ENCODE measurements at regions not wholly inside any gene's neighbourhood (a gene's known extent, or its start where the extent isn't known, plus 50 kb on each side); places are given as distances from the start of the nearest gene placed in this dataset.
"Not testable (repeated sequence)": the region's sequence is repeated elsewhere in the genome, so short reads cannot be mapped to it uniquely, and the experiment has no call there.

DNA sequence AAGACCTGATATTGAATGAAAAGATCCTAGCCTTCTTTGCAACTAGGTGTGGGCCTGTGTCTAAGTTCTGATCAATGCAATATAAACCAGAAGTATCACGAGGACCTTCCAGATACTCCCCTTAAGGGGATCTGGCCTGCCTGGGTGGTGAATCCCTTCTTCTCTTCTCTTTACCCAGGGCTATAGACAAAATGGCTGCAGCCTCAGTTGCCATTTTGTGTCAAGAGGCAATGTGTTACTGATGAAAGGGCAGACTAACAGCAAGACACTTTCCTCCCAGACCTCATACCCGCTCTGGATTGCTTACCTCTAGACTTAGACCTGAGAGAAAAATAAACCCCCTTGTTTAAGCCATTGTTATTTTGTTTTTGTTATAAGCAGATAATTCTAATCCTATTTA lies 84.5 kb upstream of the CHD6 start:
- H3K27ac ChIP-seq (replicated peaks): no peak overlapping the region
- H3K27me3 ChIP-seq (ENCODE audit: insufficient read depth, poor library complexity, severe bottlenecking): no peaks in the 10 kb centered on the region
- DNase-seq (ENCODE audit: low read depth in 1 of 2, low spot score in 1 of 2): no peak
- no peak overlapping the region for H3K4me3 ChIP-seq (replicated peaks; ENCODE audit: insufficient read depth, low read length)
- no peak for TF ChIP-seq POLR2AphosphoS5 (IDR thresholded peaks at IDR 0.05; ENCODE audit: low read depth)
- no peak for TF ChIP-seq SPI1 (IDR thresholded peaks at IDR 0.05; ENCODE audit: borderline replicate concordance, low read depth)
- no peak for TF ChIP-seq CTCF (IDR thresholded peaks at IDR 0.05; ENCODE audit: insufficient read depth, low read length)
- no peak for TF ChIP-seq GABPA (IDR thresholded peaks at IDR 0.05; ENCODE audit: low read depth)
- TF ChIP-seq, protein P1, sequence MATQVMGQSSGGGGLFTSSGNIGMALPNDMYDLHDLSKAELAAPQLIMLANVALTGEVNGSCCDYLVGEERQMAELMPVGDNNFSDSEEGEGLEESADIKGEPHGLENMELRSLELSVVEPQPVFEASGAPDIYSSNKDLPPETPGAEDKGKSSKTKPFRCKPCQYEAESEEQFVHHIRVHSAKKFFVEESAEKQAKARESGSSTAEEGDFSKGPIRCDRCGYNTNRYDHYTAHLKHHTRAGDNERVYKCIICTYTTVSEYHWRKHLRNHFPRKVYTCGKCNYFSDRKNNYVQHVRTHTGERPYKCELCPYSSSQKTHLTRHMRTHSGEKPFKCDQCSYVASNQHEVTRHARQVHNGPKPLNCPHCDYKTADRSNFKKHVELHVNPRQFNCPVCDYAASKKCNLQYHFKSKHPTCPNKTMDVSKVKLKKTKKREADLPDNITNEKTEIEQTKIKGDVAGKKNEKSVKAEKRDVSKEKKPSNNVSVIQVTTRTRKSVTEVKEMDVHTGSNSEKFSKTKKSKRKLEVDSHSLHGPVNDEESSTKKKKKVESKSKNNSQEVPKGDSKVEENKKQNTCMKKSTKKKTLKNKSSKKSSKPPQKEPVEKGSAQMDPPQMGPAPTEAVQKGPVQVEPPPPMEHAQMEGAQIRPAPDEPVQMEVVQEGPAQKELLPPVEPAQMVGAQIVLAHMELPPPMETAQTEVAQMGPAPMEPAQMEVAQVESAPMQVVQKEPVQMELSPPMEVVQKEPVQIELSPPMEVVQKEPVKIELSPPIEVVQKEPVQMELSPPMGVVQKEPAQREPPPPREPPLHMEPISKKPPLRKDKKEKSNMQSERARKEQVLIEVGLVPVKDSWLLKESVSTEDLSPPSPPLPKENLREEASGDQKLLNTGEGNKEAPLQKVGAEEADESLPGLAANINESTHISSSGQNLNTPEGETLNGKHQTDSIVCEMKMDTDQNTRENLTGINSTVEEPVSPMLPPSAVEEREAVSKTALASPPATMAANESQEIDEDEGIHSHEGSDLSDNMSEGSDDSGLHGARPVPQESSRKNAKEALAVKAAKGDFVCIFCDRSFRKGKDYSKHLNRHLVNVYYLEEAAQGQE (IDR thresholded peaks at IDR 0.05; ENCODE audit: insufficient replicate concordance, low read depth): no peak

GRCh38 chr20:41701588-41702348 lies 83.6 kb upstream of the CHD6 start:
- TF ChIP-seq POLR2AphosphoS5 (IDR thresholded peaks at IDR 0.05; ENCODE audit: low read depth) (no peak), SPI1 (IDR thresholded peaks at IDR 0.05; ENCODE audit: borderline replicate concordance, low read depth) (no peak), CTCF (IDR thresholded peaks at IDR 0.05; ENCODE audit: insufficient read depth, low read length) (no peak)
- TF ChIP-seq, protein P1 (IDR thresholded peaks at IDR 0.05; ENCODE audit: insufficient replicate concordance, low read depth): no peak
- H3K4me3 ChIP-seq (replicated peaks; ENCODE audit: insufficient read depth, low read length): no peak overlapping the region
- H3K27me3 ChIP-seq (ENCODE audit: insufficient read depth, poor library complexity, severe bottlenecking): no peaks in the 10 kb centered on the region
- no peak for DNase-seq (ENCODE audit: low read depth in 1 of 2, low spot score in 1 of 2)
- no peak overlapping the region for H3K27ac ChIP-seq (replicated peaks)

- not testable (repeated sequence) for H3K27ac ChIP-seq (replicated peaks); DNase-seq (ENCODE audit: low read depth in 1 of 2, low spot score in 1 of 2); H3K4me3 ChIP-seq (replicated peaks; ENCODE audit: insufficient read depth, low read length); H3K27me3 ChIP-seq (ENCODE audit: insufficient read depth, poor library complexity, severe bottlenecking)
Observed at GRCh38 chr20:41699673-41700072, 81.5 kb upstream of the CHD6 start.

GRCh38 chr20:41697861-41698559 lies 79.8 kb upstream of the CHD6 start:
- Histone ChIP-seq H3K4me3 (replicated peaks; ENCODE audit: insufficient read depth, low read length) (no peak overlapping the region), H3K27ac (replicated peaks) (no peak overlapping the region), H3K27me3 (ENCODE audit: insufficient read depth, poor library complexity, severe bottlenecking) (no peaks in the 10 kb centered on the region)
- TF ChIP-seq POLR2AphosphoS5 (IDR thresholded peaks at IDR 0.05; ENCODE audit: low read depth): no peak
- peak; percentile 74 for TF ChIP-seq CTCF (IDR thresholded peaks at IDR 0.05; ENCODE audit: insufficient read depth, low read length)
- DNase-seq (ENCODE audit: low read depth in 1 of 2, low spot score in 1 of 2): peak in 1 of 2 experiments; percentile 15

Measured in HL-60 (cell line).